Fibroblast of mammary gland (primary cell): ENCODE measurements at regions not wholly inside any gene's neighbourhood (a gene's known extent, or its start where the extent isn't known, plus 50 kb on each side); places are given as distances from the start of the nearest gene placed in this dataset.
A peak's percentile ranks its signal among the peaks of the same experiment; 100 is the strongest.

Source experiments
- DNase-seq: peaks from one replicate; pipeline ENCODE4 v3.0.0-alpha.2; 2010; ENCODE audit warnings: low read depth
- H3K4me3 ChIP-seq: 2 replicates; pipeline ENCODE4 v1.5.1; 2011; ENCODE audit warnings: low read depth, mild to moderate bottlenecking, low read length, moderate library complexity; ENCODE audit not compliant: control insufficient read depth
- CTCF ChIP-seq: conservative IDR thresholded peaks from 2 replicates; pipeline ENCODE4 v1.5.1; 2011; ENCODE audit warnings: low read depth, low read length, inconsistent platforms; ENCODE audit not compliant: control insufficient read depth, insufficient read depth

GRCh38 chr2:220499225-220499624 is 871.8 kb downstream of the SLC4A3 start:
- no peak overlapping the region for H3K4me3 ChIP-seq
- TF ChIP-seq CTCF = no peak
- peak; percentile 77 for DNase-seq

DNA sequence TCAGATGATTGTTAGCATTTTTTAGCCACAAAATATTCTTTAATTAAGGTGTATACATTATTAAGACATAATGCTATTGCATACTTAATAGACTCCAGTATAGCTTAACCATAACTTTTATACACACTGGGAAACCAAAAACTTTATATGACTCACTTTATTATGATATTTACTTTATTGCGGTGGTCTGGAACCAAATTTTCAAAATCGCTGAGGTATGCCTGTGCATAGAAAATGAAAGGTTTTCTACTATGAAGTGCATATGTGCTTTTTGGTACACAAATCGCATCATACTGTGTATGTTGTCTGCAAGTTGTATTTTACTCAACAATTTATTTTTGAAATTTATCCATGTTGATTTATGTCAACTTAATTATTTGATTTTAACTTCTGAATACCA is 875.1 kb downstream of the SLC4A3 start:
- no peak for TF ChIP-seq CTCF
- DNase-seq = no peak
- no peak overlapping the region for H3K4me3 ChIP-seq

DNA sequence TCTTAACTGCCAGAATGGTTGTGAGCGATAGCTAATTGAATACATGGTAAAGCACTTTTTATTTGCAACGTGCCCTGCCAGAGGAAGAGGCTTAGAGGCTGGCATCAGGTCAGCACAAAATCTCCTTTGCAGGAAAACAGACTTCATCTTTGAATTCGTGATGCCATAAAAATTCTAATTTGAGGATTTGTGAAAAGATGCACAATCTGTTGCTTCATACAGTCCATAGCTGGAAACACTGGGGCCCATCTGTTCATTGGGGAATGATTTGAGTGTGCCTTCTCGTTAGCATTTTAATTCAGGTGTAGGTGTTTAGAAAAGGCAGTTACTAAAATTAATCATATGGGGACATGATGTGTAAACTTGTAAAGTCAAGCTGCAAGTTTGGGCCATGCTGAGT is 876.0 kb downstream of the SLC4A3 start:
- no peak for TF ChIP-seq CTCF
- DNase-seq = no peak
- H3K4me3 ChIP-seq = no peak overlapping the region

GRCh38 chr2:220504938-220505503 is 877.6 kb downstream of the SLC4A3 start:
- no peak overlapping the region for H3K4me3 ChIP-seq
- DNase-seq = peak; percentile 72
- no peak for TF ChIP-seq CTCF

- DNase-seq = no peak
- H3K4me3 ChIP-seq = no peak overlapping the region
- no peak for TF ChIP-seq CTCF
Measured at GRCh38 chr2:220506466-220506865, 879.0 kb downstream of the SLC4A3 start.

DNA sequence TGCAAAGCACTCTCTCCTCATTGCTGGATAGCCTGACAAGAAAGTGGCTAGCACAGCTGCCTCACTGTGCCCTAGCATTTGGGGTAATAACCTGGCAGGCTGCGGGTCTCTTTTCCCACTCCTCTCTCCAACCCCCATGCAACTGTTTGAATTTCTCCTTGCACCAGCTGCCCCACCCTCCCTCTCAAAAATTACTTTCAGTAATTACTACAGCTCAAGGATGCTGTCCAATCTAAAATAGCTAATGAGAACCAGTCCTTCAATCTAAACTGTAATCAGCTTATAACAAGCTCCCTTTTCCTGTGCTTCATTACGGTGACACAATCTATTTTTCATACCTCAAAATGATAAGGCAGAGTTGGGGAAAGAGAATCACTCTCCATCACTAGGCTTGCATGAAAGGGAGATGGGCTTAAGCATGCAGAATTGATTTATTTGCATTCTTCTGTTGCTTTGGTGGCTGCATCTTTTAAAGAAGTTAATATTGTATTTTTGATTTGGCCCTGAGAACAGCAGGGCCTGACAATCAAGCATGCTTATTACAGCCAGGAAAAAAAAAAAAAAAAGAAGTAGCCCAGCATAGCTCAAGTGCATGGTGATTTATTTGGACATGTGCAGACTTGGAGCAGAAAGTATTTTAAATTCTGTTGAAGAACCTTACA is 881.8 kb downstream of the SLC4A3 start:
- DNase-seq = no peak
- no peak for TF ChIP-seq CTCF
- no peak overlapping the region for H3K4me3 ChIP-seq
